IPS-15b (cell line): ENCODE measurements at regions not wholly inside any gene's neighbourhood (a gene's known extent, or its start where the extent isn't known, plus 50 kb on each side); places are given as distances from the start of the nearest gene placed in this dataset.

ENCODE experiments used
- H3K27me3 ChIP-seq: one replicate; pipeline ENCODE4 v1.6.1; 2013; ENCODE audit warnings: low read length; ENCODE audit not compliant: control insufficient read depth, insufficient read depth
- H3K36me3 ChIP-seq: one replicate; pipeline ENCODE4 v1.6.1; 2013; ENCODE audit warnings: low read length; ENCODE audit not compliant: control insufficient read depth, insufficient read depth
- H3K4me1 ChIP-seq: one replicate; pipeline ENCODE4 v1.6.1; 2013; ENCODE audit warnings: mild to moderate bottlenecking, low read length; ENCODE audit not compliant: control insufficient read depth, insufficient read depth
- H3K4me3 ChIP-seq: one replicate; pipeline ENCODE4 v1.5.1; 2013; ENCODE audit warnings: low read depth, low read length
- H3K9ac ChIP-seq: one replicate; pipeline ENCODE4 v1.6.1; 2013; ENCODE audit warnings: low read depth, mild to moderate bottlenecking, low read length
- H3K9me3 ChIP-seq: one replicate; pipeline ENCODE4 v1.6.1; 2013; ENCODE audit warnings: mild to moderate bottlenecking, low read length; ENCODE audit not compliant: control insufficient read depth, insufficient read depth

DNA sequence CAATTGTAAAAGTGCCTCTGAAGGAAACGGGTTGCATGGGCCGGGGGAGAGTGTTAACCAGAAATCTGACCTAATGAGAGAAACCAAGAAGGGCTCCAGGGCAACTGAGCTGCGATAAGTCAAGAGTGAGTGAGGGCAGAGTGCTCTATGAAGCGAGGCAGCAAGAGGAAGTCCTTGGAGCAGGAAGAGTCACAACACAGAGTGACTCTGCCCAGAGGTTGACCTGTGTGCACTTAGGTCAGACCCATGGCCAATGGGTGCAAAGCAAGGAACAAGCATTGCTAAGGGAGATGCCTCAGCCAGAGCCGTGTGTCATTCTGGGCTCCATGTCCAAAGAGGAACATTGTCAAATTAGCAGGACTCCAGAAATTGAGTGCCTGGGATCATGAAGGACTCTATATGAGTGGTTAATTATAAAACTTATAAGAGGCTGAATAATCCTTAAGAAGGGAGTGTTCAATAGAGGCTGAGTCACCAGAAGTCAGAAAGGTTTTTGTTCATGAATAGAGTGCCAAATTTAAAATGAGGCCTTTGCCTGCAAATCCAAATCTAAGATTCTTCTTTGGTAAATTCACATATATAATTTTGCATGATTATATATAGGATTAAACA, 438.5 kb downstream of the MED10 start:
- no peaks in the 10 kb centered on the region for H3K4me1 ChIP-seq
- no peaks in the 10 kb centered on the region for H3K36me3 ChIP-seq
- no peak overlapping the region for H3K4me3 ChIP-seq
- H3K9ac ChIP-seq, result no peak overlapping the region
- H3K27me3 ChIP-seq, result no peaks in the 10 kb centered on the region
- no peaks in the 10 kb centered on the region for H3K9me3 ChIP-seq

DNA sequence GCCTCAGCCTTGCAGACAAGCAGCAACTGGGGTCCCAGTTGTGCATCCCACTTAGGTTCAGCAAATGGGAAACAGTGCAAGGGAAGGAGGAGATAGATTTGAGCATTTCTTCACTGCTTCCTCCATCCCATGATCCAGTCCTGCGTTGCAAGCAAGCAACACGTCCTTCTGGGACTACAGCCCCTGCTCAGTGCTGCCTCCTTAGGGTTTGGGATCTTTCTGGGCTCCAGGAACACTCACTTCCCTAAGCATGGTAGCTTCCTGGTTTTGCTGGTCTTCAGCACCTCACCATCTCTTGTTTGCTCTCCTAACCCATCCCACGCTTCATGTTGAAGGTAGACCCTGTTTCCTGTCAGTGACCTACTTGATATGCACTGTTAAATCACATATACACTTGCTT, 444.7 kb downstream of the MED10 start:
- no peaks in the 10 kb centered on the region for H3K9me3 ChIP-seq
- H3K36me3 ChIP-seq, result no peaks in the 10 kb centered on the region
- H3K4me1 ChIP-seq, result no peaks in the 10 kb centered on the region
- no peak overlapping the region for H3K4me3 ChIP-seq
- no peak overlapping the region for H3K9ac ChIP-seq
- no peaks in the 10 kb centered on the region for H3K27me3 ChIP-seq

DNA sequence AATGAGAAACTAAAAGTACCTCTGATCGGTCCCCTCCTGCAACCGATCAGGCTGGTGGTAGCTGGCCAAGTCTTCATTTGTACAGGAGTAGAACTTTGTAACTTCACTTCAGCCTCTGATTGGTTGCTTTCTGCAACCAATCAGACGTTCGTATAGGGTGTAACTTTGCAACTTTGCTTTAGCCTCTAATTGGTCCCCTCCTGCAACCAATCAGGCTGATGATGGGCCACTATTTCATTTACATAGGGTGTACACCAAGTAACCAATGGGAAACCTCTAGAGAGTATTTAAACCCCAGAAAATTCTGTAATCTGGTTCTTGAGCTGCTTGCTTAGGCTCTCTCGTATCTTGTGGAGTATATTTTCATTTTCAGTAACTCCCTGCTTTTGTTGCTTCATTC, 445.5 kb downstream of the MED10 start:
- H3K4me3 ChIP-seq, result no peak overlapping the region
- no peak overlapping the region for H3K9ac ChIP-seq
- H3K36me3 ChIP-seq, result no peaks in the 10 kb centered on the region
- no peaks in the 10 kb centered on the region for H3K9me3 ChIP-seq
- no peaks in the 10 kb centered on the region for H3K4me1 ChIP-seq
- no peaks in the 10 kb centered on the region for H3K27me3 ChIP-seq

DNA sequence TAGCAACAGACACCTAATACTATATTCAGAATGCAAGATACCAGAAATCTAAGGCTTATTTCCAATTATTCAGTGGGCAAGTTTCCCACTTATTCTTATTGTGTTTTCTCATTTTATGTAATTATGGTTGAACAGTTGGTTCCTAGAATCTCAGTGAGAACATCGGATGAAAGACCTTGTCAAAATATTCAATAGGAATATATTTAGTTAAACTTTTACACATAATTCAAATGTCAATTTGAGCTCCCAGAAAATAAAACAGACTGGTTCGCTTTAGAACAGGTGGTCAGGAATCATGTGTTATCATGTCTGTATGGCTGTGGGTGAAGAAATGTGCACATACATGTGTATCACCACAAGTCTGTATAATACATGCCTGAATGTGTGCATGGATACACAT, 447.8 kb downstream of the MED10 start:
- Histone ChIP-seq H3K9ac (no peak overlapping the region), H3K36me3 (no peaks in the 10 kb centered on the region), H3K9me3 (no peaks in the 10 kb centered on the region), H3K4me1 (no peaks in the 10 kb centered on the region), H3K4me3 (no peak overlapping the region), H3K27me3 (no peaks in the 10 kb centered on the region)

DNA sequence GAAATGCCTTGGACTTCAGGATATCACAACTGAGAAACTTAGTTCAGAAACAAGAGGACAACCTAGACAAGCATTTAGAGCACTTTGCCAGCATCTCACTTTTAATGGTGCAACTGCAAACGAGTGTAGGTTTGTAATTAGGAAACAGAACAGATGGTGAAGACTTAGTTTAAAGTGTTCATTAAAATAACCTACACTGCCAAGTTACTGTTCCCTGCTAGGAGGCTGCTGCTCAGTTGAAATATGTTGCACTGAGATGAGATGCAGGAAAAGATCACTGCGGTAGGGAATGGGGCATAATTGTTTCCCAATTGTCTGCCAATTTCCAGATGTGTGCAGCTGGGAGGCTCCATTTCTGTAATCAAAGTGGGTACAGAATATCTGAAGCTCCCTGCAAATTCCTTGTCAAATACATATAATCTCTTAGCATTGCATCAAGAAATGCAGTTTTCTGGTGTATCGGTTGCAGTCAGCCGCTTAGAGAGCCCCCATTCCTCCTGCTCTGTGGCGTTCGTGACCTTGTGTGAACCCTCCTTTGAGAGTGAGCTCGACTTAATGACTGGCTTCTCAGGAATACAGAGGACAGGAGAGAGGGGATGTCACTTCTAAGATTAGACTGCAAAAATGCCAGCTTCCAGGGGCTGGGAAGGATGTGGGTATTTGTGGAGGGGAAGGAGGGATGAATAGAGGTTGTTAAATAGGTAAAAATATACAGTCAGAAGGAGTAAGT, 448.9 kb downstream of the MED10 start:
- Histone ChIP-seq H3K4me3 (no peak overlapping the region), H3K27me3 (no peaks in the 10 kb centered on the region), H3K9me3 (no peaks in the 10 kb centered on the region), H3K9ac (no peak overlapping the region), H3K4me1 (no peaks in the 10 kb centered on the region), H3K36me3 (no peaks in the 10 kb centered on the region)

DNA sequence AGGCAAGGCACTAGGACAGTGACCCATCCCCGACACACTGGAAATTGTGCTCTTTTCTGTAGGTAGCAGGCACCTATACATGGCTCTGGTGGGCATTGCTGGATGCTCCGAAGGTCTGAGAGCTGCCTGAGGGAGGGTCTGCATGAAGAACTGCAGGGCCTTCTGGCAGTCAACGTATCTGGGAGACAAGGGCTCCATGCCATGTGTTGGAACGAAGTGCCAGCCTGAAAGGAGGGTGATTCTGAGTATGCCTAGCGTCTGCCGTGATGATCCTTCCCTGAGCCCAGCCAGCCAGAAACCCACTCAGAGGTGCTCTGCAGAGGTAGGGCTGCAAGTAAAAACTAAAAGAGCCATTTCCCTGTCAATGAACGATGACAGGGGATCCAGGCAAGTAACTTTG, 453.2 kb downstream of the MED10 start:
- Histone ChIP-seq H3K9me3 (no peaks in the 10 kb centered on the region), H3K36me3 (no peaks in the 10 kb centered on the region), H3K27me3 (no peaks in the 10 kb centered on the region), H3K9ac (no peak overlapping the region), H3K4me1 (no peaks in the 10 kb centered on the region), H3K4me3 (no peak overlapping the region)

DNA sequence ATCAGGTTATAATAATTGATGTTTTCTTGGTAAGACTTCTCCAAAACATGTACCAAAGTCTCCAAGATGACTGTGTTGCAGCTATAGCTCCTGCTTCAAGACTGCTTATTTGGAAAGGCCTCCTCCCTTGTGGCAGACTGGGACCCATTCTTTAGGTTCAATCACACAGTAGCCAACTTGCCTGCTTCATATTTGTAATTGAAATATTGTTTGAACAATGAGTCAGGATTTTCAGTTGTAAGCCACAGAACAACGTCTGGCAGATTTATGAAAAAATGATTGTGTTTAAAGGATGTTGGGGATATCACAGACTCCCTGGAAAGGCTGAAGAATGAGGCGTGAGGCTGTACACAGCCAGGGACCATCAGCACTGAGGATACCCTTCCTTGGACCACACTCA, 458.9 kb downstream of the MED10 start:
- Histone ChIP-seq H3K9ac (no peak overlapping the region), H3K36me3 (no peaks in the 10 kb centered on the region), H3K27me3 (no peaks in the 10 kb centered on the region), H3K4me3 (no peak overlapping the region), H3K9me3 (no peaks in the 10 kb centered on the region), H3K4me1 (no peaks in the 10 kb centered on the region)

DNA sequence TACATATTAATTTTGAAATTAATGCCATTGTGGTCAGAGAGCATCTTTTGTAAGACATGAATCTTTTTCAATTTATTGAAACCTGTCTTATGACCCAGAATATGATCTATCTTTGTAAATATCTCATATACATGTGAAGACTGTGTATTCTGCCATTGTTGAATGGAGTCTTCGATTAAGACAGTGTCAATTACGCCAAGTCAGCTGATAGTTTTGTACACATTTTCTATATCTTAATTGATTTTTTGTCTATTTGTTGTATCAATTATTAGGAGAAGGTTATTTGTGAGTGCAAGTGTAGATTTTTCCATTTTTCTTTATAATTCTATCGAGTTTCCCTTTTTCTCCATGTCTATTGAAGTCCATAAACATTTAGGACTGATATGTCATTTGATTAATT, 471.6 kb downstream of the MED10 start:
- H3K9ac ChIP-seq, result no peak overlapping the region
- no peaks in the 10 kb centered on the region for H3K36me3 ChIP-seq
- H3K4me3 ChIP-seq, result no peak overlapping the region
- no peaks in the 10 kb centered on the region for H3K27me3 ChIP-seq
- peaks cover 4% of the 10 kb centered on the region for H3K4me1 ChIP-seq
- no peaks in the 10 kb centered on the region for H3K9me3 ChIP-seq

DNA sequence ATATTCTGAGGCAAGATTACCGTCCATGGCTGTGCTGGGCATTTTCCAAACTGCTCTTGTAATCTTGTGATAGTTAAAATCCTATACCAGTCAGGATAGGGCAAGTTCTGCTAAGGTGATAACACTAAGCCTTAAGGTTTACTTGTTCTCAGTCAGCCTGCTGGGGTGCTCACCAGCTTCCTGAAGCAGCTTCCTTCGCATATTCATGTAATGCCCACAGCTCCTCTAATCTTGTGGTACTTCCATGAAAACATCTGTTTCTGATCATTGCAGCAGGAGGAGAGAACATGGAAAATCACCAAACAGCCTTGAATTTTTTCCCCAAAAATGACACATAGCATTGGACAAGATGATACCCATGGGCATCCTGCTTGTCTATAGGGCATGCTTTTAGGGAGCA, 473.2 kb downstream of the MED10 start:
- no peak overlapping the region for H3K9ac ChIP-seq
- H3K9me3 ChIP-seq, result no peaks in the 10 kb centered on the region
- H3K27me3 ChIP-seq, result no peaks in the 10 kb centered on the region
- H3K36me3 ChIP-seq, result no peaks in the 10 kb centered on the region
- H3K4me1 ChIP-seq, result peaks cover 4% of the 10 kb centered on the region
- H3K4me3 ChIP-seq, result no peak overlapping the region

DNA sequence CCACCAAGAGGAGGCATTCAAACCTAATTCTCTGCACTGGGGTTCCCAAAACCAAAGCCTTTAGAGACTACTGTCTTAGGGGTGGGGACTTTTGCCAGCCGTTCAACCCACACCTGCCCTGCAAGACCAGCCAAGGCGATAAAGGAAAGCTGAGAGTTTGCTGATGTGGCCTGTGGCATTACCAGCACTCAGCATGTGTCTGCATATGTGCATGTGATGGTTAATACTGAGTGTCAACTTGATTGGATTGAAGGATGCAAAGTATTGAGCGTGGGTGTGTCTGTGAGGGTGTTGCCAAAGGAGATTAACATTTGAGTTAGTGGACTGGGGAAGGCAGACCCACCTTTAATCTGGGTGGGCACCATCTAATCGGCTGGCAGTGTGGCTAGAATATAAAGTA, 474.2 kb downstream of the MED10 start:
- H3K9ac ChIP-seq, result no peak overlapping the region
- no peaks in the 10 kb centered on the region for H3K36me3 ChIP-seq
- H3K4me1 ChIP-seq, result peaks cover 4% of the 10 kb centered on the region
- H3K27me3 ChIP-seq, result no peaks in the 10 kb centered on the region
- no peaks in the 10 kb centered on the region for H3K9me3 ChIP-seq
- H3K4me3 ChIP-seq, result no peak overlapping the region

DNA sequence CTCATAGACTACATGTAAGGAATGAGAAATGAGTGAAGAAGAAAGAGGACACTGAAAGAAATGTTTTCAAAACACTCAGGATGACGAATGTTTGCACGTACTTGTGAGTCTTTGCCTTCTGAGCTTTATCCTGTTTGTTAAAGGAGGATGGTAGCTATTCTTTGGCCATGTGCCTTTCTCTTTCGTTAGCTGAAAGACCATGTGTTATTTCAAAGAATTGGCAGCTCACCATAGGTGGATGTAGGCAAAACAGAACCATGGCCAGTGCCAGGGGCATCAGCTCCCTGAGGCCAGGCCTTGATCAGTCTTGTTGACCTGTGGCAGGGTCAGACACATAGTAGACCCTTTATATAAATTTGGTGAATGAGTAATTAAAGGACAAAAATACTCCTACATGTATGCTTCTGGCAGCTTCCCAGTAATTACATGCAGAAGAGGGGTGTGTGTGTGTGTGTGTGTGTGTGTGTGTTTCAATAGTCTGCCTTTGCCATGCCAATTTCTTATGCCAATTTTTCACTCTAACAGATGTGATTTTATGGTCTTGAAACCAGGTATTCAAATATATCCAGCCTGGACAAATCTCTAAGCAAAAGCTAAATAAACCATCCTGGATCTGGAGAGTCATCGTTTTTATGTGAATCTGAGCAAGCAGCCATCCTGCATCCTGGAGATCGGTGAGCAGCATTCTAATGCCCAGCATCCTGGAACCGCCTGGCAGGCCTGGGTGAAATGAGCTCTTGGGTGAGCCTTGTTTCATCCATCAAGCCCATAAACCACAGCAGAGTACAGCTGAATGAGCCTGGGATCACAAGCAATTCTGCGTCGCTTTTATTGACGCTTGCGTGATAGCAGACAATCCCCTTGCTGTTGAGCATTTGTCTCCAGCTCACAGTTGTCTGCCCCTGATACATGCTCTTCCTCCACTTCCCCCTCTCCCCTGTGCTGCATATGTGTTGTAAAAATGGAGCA, 475.4 kb downstream of the MED10 start:
- no peak overlapping the region for H3K4me3 ChIP-seq
- no peaks in the 10 kb centered on the region for H3K36me3 ChIP-seq
- H3K9ac ChIP-seq, result no peak overlapping the region
- H3K27me3 ChIP-seq, result no peaks in the 10 kb centered on the region
- H3K9me3 ChIP-seq, result no peaks in the 10 kb centered on the region
- H3K4me1 ChIP-seq, result peaks cover 4% of the 10 kb centered on the region
